ENCODE measurements at regions not wholly inside any gene's neighbourhood (a gene's known extent, or its start where the extent isn't known, plus 50 kb on each side); places are given as distances from the start of the nearest gene placed in this dataset.

- intact Hi-C loops (cut with micrococcal nuclease; ENCODE audit: unreplicated experiment): no loop called here
- CTCF ChIA-PET: no interaction called here
These were observed 118.1 kb downstream of the NGF start for GRCh38 chr1:115219927-115220326.

GRCh38 chr1:115218699-115219098 is 119.3 kb downstream of the NGF start:
- no peak overlapping the region for H3K27ac ChIP-seq (ENCODE audit: low read depth, low read length, poor library complexity, severe bottlenecking)
- H3K27me3 ChIP-seq (replicated peaks; ENCODE audit: insufficient read depth, low read depth, low read length, poor library complexity): no peaks in the 10 kb centered on the region
- H3K36me3 ChIP-seq (ENCODE audit: insufficient read depth, low read length, poor library complexity, severe bottlenecking): no peaks in the 10 kb centered on the region
- no TSS peak for BruUV-seq (replicated peaks)
- H3K9me3 ChIP-seq (ENCODE audit: low read depth, low read length, poor library complexity, severe bottlenecking): no peaks in the 10 kb centered on the region
- no peak overlapping the region for H3K4me3 ChIP-seq (ENCODE audit: low read depth, low read length, poor library complexity, severe bottlenecking)
- no peak for DNase-seq (ENCODE audit: low spot score)
- ChIA-PET CTCF (no interaction called here), POLR2A (ENCODE audit: low non-redundant PET) (no interaction called here)
- no peaks in the 10 kb centered on the region for H3K4me1 ChIP-seq (ENCODE audit: insufficient read depth, low read length, poor library complexity, severe bottlenecking)
- intact Hi-C loops (cut with micrococcal nuclease; ENCODE audit: unreplicated experiment): no loop called here
- TF ChIP-seq CTCF (conservative IDR thresholded peaks at IDR 0.05; ENCODE audit: low read depth, low read length) (no peak), EZH2 (IDR thresholded peaks at IDR 0.05; ENCODE audit: borderline replicate concordance, low read depth, low read length, poor library complexity, severe bottlenecking) (no peak)

More at GRCh38 chr1:115219927-115220326, 118.1 kb downstream of the NGF start:
- Histone ChIP-seq H3K27me3 (replicated peaks; ENCODE audit: insufficient read depth, low read depth, low read length, poor library complexity) (no peaks in the 10 kb centered on the region), H3K36me3 (ENCODE audit: insufficient read depth, low read length, poor library complexity, severe bottlenecking) (no peaks in the 10 kb centered on the region), H3K27ac (ENCODE audit: low read depth, low read length, poor library complexity, severe bottlenecking) (no peak overlapping the region), H3K4me3 (ENCODE audit: low read depth, low read length, poor library complexity, severe bottlenecking) (no peak overlapping the region), H3K4me1 (ENCODE audit: insufficient read depth, low read length, poor library complexity, severe bottlenecking) (no peaks in the 10 kb centered on the region), H3K9me3 (ENCODE audit: low read depth, low read length, poor library complexity, severe bottlenecking) (no peaks in the 10 kb centered on the region)
- no TSS peak for BruUV-seq (replicated peaks)
- POLR2A ChIA-PET (ENCODE audit: low non-redundant PET): no interaction called here
- no peak for DNase-seq (ENCODE audit: low spot score)
- TF ChIP-seq EZH2 (IDR thresholded peaks at IDR 0.05; ENCODE audit: borderline replicate concordance, low read depth, low read length, poor library complexity, severe bottlenecking): no peak
- no peak for TF ChIP-seq CTCF (conservative IDR thresholded peaks at IDR 0.05; ENCODE audit: low read depth, low read length)

GRCh38 chr1:115218034-115218405 is 120.0 kb downstream of the NGF start:
- ChIA-PET POLR2A (ENCODE audit: low non-redundant PET) (no interaction called here), CTCF (no interaction called here)
- no peaks in the 10 kb centered on the region for H3K4me1 ChIP-seq (ENCODE audit: insufficient read depth, low read length, poor library complexity, severe bottlenecking)
- no peak for DNase-seq (ENCODE audit: low spot score)
- no TSS peak for BruUV-seq (replicated peaks)
- no peaks in the 10 kb centered on the region for H3K27me3 ChIP-seq (replicated peaks; ENCODE audit: insufficient read depth, low read depth, low read length, poor library complexity)
- TF ChIP-seq EZH2 (IDR thresholded peaks at IDR 0.05; ENCODE audit: borderline replicate concordance, low read depth, low read length, poor library complexity, severe bottlenecking) (no peak), CTCF (conservative IDR thresholded peaks at IDR 0.05; ENCODE audit: low read depth, low read length) (no peak)
- intact Hi-C loops (cut with micrococcal nuclease; ENCODE audit: unreplicated experiment): no loop called here
- no peaks in the 10 kb centered on the region for H3K9me3 ChIP-seq (ENCODE audit: low read depth, low read length, poor library complexity, severe bottlenecking)
- H3K36me3 ChIP-seq (ENCODE audit: insufficient read depth, low read length, poor library complexity, severe bottlenecking): no peaks in the 10 kb centered on the region
- H3K4me3 ChIP-seq (ENCODE audit: low read depth, low read length, poor library complexity, severe bottlenecking): no peak overlapping the region
- no peak overlapping the region for H3K27ac ChIP-seq (ENCODE audit: low read depth, low read length, poor library complexity, severe bottlenecking)
